Adrenal gland (tissue), 5 donors: ENCODE measurements at regions not wholly inside any gene's neighbourhood (a gene's known extent, or its start where the extent isn't known, plus 50 kb on each side); places are given as distances from the start of the nearest gene placed in this dataset.

Source experiments
- POLR2A ChIP-seq, 2 donors: fragments of 450-650 bp; IDR thresholded peaks; one replicate each; pipeline ENCODE4 v1.6.1; 2017; ENCODE audit warnings: antibody characterized with exemption in 2 of 2, mild to moderate bottlenecking in 2 of 2, moderate library complexity in 1 of 2
- TF ChIP-seq, protein P1 (sequence below), 6 experiments: fragments of 450-650 bp in 4 of 6; fragments of 200-600 bp in 2 of 6; sonication (generic) in 1 of 6; IDR thresholded peaks; 1 replicate in 5 of 6; 2 replicates in 1 of 6; pipeline versions ENCODE4 v1.5.1 to v1.8.0; 2016 to 2021; ENCODE audit warnings: antibody characterized with exemption in 6 of 6, mild to moderate bottlenecking in 2 of 6, moderate library complexity in 1 of 6
- donor health status: DM: no; HTN: no; CAD: no.

DNA sequence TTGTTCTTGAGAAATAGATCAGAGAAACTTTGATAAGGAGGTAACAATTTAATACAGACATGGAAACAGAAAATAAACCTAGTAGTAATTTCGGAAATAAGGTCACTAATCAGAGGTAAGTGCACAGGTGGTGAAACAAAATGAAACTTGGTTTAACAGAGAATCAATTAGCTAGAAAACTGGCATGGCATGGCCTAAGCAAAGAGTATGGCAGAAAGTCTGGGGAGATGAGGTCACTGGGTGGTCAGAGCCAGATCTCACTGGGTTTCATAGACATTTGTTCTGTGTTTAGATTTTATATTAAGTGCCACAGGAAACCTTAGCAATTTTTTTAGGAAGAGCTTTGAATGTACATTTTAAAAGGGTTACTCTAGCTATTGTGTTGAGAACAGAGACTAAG, 1216.0 kb upstream of the PIK3C3 start:
- no peak for TF ChIP-seq POLR2A (IDR thresholded peaks at IDR 0.05)
- TF ChIP-seq, protein P1, sequence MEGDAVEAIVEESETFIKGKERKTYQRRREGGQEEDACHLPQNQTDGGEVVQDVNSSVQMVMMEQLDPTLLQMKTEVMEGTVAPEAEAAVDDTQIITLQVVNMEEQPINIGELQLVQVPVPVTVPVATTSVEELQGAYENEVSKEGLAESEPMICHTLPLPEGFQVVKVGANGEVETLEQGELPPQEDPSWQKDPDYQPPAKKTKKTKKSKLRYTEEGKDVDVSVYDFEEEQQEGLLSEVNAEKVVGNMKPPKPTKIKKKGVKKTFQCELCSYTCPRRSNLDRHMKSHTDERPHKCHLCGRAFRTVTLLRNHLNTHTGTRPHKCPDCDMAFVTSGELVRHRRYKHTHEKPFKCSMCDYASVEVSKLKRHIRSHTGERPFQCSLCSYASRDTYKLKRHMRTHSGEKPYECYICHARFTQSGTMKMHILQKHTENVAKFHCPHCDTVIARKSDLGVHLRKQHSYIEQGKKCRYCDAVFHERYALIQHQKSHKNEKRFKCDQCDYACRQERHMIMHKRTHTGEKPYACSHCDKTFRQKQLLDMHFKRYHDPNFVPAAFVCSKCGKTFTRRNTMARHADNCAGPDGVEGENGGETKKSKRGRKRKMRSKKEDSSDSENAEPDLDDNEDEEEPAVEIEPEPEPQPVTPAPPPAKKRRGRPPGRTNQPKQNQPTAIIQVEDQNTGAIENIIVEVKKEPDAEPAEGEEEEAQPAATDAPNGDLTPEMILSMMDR (IDR thresholded peaks at IDR 0.05) = no peak
